Loucy (cell line): ENCODE measurements at regions not wholly inside any gene's neighbourhood (a gene's known extent, or its start where the extent isn't known, plus 50 kb on each side); places are given as distances from the start of the nearest gene placed in this dataset.

ENCODE experiments used
- H2AFZ ChIP-seq: fragments of 200-600 bp; sonication (generic); 2 replicates; pipeline ENCODE4 v1.6.0; 2016; ENCODE audit warnings: antibody characterized with exemption, mild to moderate bottlenecking, low read length, moderate library complexity
- H3F3A ChIP-seq: fragments of 200-600 bp; 2 replicates; pipeline ENCODE4 v1.6.0; 2016; ENCODE audit warnings: antibody characterized with exemption, low read depth, mild to moderate bottlenecking
- H3K27me3 ChIP-seq: fragments of 200-600 bp; sonication (generic); 2 replicates; pipeline ENCODE4 v1.6.1; 2014; ENCODE audit warnings: low read length, mild to moderate bottlenecking; ENCODE audit not compliant: insufficient read depth, poor library complexity, severe bottlenecking
- H3K36me3 ChIP-seq: fragments of 200-600 bp; sonication (generic); 2 replicates; pipeline ENCODE4 v1.6.1; 2016; ENCODE audit warnings: low read length; ENCODE audit not compliant: insufficient read depth
- H3K4me1 ChIP-seq: fragments of 200-600 bp; sonication (generic); 2 replicates; pipeline ENCODE4 v1.5.1; 2014; ENCODE audit warnings: low read length, mild to moderate bottlenecking; ENCODE audit not compliant: insufficient read depth, poor library complexity, severe bottlenecking
- H3K4me2 ChIP-seq: fragments of 200-600 bp; sonication (generic); 2 replicates; pipeline ENCODE4 v1.6.0; 2014; ENCODE audit warnings: antibody characterized with exemption, low read length, low read depth, mild to moderate bottlenecking; ENCODE audit not compliant: poor library complexity, severe bottlenecking
- H3K4me3 ChIP-seq: fragments of 200-600 bp; sonication (generic); 2 replicates; pipeline ENCODE4 v1.5.1; 2014; ENCODE audit warnings: low read length, mild to moderate bottlenecking, mixed read lengths; ENCODE audit not compliant: poor library complexity, severe bottlenecking
- H3K79me2 ChIP-seq: fragments of 200-600 bp; sonication (generic); 2 replicates; pipeline ENCODE4 v1.6.1; 2014; ENCODE audit warnings: low read length; ENCODE audit not compliant: insufficient read depth
- H3K9ac ChIP-seq: fragments of 200-600 bp; sonication (generic); 2 replicates; pipeline ENCODE4 v1.6.0; 2014; ENCODE audit warnings: mild to moderate bottlenecking, low read depth, low read length, moderate library complexity; ENCODE audit not compliant: poor library complexity, severe bottlenecking
- H3K9me2 ChIP-seq: fragments of 200-600 bp; sonication (generic); replicated peaks from 2 replicates; pipeline ENCODE4 v1.6.1; 2016; ENCODE audit warnings: low read depth, low read length, mixed read lengths
- H3K9me3 ChIP-seq: fragments of 200-600 bp; sonication (generic); 2 replicates; pipeline ENCODE4 v1.6.1; 2014; ENCODE audit warnings: mild to moderate bottlenecking, antibody characterized with exemption, low read length, low read depth; ENCODE audit not compliant: insufficient read depth
- H4K20me1 ChIP-seq: fragments of 200-600 bp; sonication (generic); 2 replicates; pipeline ENCODE4 v1.6.0; 2014; ENCODE audit warnings: antibody characterized with exemption, low read length, mild to moderate bottlenecking; ENCODE audit not compliant: insufficient read depth, poor library complexity, severe bottlenecking
- CTCF ChIP-seq: fragments of 200-600 bp; sonication (generic); conservative IDR thresholded peaks from 2 replicates; pipeline ENCODE4 v1.5.1; 2014; ENCODE audit warnings: mild to moderate bottlenecking, antibody characterized with exemption, low read length
- EZH2phosphoT487 ChIP-seq: fragments of 200-600 bp; IDR thresholded peaks from 2 replicates; pipeline ENCODE4 v1.6.1; 2018; ENCODE audit warnings: antibody characterized with exemption, mild to moderate bottlenecking, moderate library complexity, borderline replicate concordance

GRCh38 chr19:31000913-31001312 lies 348.3 kb downstream of the TSHZ3 start:
- Histone ChIP-seq H3K36me3 (no peaks in the 10 kb centered on the region), H2AFZ (no peak overlapping the region), H3K79me2 (no peaks in the 10 kb centered on the region), H3K9me3 (no peaks in the 10 kb centered on the region; the same call in 1 of the 2 replicates), H3K9me2 (no peaks in the 10 kb centered on the region), H3K9ac (no peak overlapping the region), H4K20me1 (no peaks in the 10 kb centered on the region), H3K27me3 (no peaks in the 10 kb centered on the region), H3F3A (no peaks in the 10 kb centered on the region), H3K4me3 (no peak overlapping the region), H3K4me2 (no peak overlapping the region), H3K4me1 (no peaks in the 10 kb centered on the region)
- no peak for TF ChIP-seq EZH2phosphoT487
- TF ChIP-seq CTCF, result no peak

GRCh38 chr19:30999726-31000125 lies 349.5 kb downstream of the TSHZ3 start:
- TF ChIP-seq EZH2phosphoT487 (no peak), CTCF (no peak)
- Histone ChIP-seq H3K79me2 (no peaks in the 10 kb centered on the region), H2AFZ (no peak overlapping the region), H3K9ac (no peak overlapping the region), H3K4me1 (no peaks in the 10 kb centered on the region), H3K9me2 (no peaks in the 10 kb centered on the region), H3F3A (no peaks in the 10 kb centered on the region), H3K36me3 (no peaks in the 10 kb centered on the region), H3K27me3 (no peaks in the 10 kb centered on the region), H3K4me3 (no peak overlapping the region), H3K4me2 (no peak overlapping the region), H4K20me1 (no peaks in the 10 kb centered on the region), H3K9me3 (no peaks in the 10 kb centered on the region; the same call in 1 of the 2 replicates)

GRCh38 chr19:30997222-30997621 lies 352.0 kb downstream of the TSHZ3 start:
- Histone ChIP-seq H3K4me3 (no peak overlapping the region), H4K20me1 (no peaks in the 10 kb centered on the region), H3K4me1 (no peaks in the 10 kb centered on the region), H3K4me2 (no peak overlapping the region), H2AFZ (no peak overlapping the region), H3K9ac (no peak overlapping the region), H3K27me3 (no peaks in the 10 kb centered on the region), H3F3A (no peaks in the 10 kb centered on the region), H3K79me2 (no peaks in the 10 kb centered on the region), H3K9me3 (no peaks in the 10 kb centered on the region), H3K9me2 (no peaks in the 10 kb centered on the region), H3K36me3 (no peaks in the 10 kb centered on the region)
- TF ChIP-seq EZH2phosphoT487, result no peak
- no peak for TF ChIP-seq CTCF
